ENCODE measurements at regions not wholly inside any gene's neighbourhood (a gene's known extent, or its start where the extent isn't known, plus 50 kb on each side); places are given as distances from the start of the nearest gene placed in this dataset.

DNA sequence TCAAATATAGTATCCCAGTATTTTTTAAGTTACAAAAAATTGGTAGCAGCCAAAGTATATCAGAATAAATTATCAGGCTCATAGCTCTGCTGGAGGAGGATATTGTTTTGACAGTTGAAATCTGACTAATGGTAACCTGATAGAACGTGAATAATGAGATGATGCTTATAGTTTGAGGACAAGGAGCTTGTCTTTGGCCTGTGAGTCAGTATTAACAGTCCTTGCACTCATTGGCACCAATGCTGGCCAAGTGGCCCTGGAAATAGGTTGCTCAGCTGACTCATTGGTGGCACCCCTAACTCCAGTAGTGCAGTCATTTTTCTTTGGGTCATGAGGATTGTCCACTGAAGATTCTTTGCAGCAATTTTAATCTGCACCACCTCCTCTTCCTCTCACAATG, 203.3 kb upstream of the JADE1 start (continued):
- TF ChIP-seq, protein P1, sequence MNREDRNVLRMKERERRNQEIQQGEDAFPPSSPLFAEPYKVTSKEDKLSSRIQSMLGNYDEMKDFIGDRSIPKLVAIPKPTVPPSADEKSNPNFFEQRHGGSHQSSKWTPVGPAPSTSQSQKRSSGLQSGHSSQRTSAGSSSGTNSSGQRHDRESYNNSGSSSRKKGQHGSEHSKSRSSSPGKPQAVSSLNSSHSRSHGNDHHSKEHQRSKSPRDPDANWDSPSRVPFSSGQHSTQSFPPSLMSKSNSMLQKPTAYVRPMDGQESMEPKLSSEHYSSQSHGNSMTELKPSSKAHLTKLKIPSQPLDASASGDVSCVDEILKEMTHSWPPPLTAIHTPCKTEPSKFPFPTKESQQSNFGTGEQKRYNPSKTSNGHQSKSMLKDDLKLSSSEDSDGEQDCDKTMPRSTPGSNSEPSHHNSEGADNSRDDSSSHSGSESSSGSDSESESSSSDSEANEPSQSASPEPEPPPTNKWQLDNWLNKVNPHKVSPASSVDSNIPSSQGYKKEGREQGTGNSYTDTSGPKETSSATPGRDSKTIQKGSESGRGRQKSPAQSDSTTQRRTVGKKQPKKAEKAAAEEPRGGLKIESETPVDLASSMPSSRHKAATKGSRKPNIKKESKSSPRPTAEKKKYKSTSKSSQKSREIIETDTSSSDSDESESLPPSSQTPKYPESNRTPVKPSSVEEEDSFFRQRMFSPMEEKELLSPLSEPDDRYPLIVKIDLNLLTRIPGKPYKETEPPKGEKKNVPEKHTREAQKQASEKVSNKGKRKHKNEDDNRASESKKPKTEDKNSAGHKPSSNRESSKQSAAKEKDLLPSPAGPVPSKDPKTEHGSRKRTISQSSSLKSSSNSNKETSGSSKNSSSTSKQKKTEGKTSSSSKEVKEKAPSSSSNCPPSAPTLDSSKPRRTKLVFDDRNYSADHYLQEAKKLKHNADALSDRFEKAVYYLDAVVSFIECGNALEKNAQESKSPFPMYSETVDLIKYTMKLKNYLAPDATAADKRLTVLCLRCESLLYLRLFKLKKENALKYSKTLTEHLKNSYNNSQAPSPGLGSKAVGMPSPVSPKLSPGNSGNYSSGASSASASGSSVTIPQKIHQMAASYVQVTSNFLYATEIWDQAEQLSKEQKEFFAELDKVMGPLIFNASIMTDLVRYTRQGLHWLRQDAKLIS (CRISPR knock-in tag; IDR thresholded peaks at IDR 0.05; ENCODE audit: borderline replicate concordance) = no peak
- TF ChIP-seq CTCF (IDR thresholded peaks at IDR 0.05) = no peak

GRCh38 chr4:128604840-128605239, 204.7 kb upstream of the JADE1 start:
- Mint-ChIP-seq H3K9me3 (peaks cover 6% of the 10 kb centered on the region), H3K4me1 (peaks cover 28% of the 10 kb centered on the region), H3K36me3 (no peaks in the 10 kb centered on the region), H3K27me3 (ENCODE audit: low read depth) (no peaks in the 10 kb centered on the region), H3K27ac (no peak overlapping the region), H3K4me3 (no peak overlapping the region)
- ChIA-PET POLR2A (no interaction called here), CTCF (no interaction called here)
- ATAC-seq (no peak), DNase-seq (ENCODE audit: low spot score) (no peak)
- no peak for TF ChIP-seq SMAD3 (CRISPR knock-in tag; IDR thresholded peaks at IDR 0.05; ENCODE audit: borderline replicate concordance)
- no peak for TF ChIP-seq TP53 (CRISPR knock-in tag; IDR thresholded peaks at IDR 0.05)
- TF ChIP-seq JAZF1 (CRISPR knock-in tag; IDR thresholded peaks at IDR 0.05) = no peak
- no peak for TF ChIP-seq ZNF671 (CRISPR knock-in tag; IDR thresholded peaks at IDR 0.05)
- no peak for TF ChIP-seq FOXP1 (CRISPR knock-in tag; IDR thresholded peaks at IDR 0.05; ENCODE audit: borderline replicate concordance)
- TF ChIP-seq TEAD4 (CRISPR knock-in tag; IDR thresholded peaks at IDR 0.05) = no peak
- TF ChIP-seq CTCF (IDR thresholded peaks at IDR 0.05) = no peak
- no peak for TF ChIP-seq E2F1 (CRISPR knock-in tag; IDR thresholded peaks at IDR 0.05)
- TF ChIP-seq GABPB1 (CRISPR knock-in tag; IDR thresholded peaks at IDR 0.05) = no peak
- TF ChIP-seq, protein P2, sequence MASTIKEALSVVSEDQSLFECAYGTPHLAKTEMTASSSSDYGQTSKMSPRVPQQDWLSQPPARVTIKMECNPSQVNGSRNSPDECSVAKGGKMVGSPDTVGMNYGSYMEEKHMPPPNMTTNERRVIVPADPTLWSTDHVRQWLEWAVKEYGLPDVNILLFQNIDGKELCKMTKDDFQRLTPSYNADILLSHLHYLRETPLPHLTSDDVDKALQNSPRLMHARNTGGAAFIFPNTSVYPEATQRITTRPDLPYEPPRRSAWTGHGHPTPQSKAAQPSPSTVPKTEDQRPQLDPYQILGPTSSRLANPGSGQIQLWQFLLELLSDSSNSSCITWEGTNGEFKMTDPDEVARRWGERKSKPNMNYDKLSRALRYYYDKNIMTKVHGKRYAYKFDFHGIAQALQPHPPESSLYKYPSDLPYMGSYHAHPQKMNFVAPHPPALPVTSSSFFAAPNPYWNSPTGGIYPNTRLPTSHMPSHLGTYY (CRISPR knock-in tag; IDR thresholded peaks at IDR 0.05) = no peak
- TF ChIP-seq ATF6 (CRISPR knock-in tag; IDR thresholded peaks at IDR 0.05) = no peak
- TF ChIP-seq CREM (CRISPR knock-in tag; IDR thresholded peaks at IDR 0.05) = no peak
